ENCODE measurements at regions not wholly inside any gene's neighbourhood (a gene's known extent, or its start where the extent isn't known, plus 50 kb on each side); places are given as distances from the start of the nearest gene placed in this dataset.
"Not testable (repeated sequence)": the region's sequence is repeated elsewhere in the genome, so short reads cannot be mapped to it uniquely, and the experiment has no call there.

- in situ Hi-C loops (cut with MboI) = no loop called here
- H3K27me3 ChIP-seq (replicated peaks; ENCODE audit: insufficient read depth) = no peaks in the 10 kb centered on the region
- no peak for TF ChIP-seq EZH2 (IDR thresholded peaks at IDR 0.05; ENCODE audit: insufficient read depth, poor library complexity, severe bottlenecking)
- no peak for TF ChIP-seq EZH2phosphoT487 (IDR thresholded peaks at IDR 0.05; ENCODE audit: insufficient read depth, low read depth)
- no peak overlapping the region for H3K9ac ChIP-seq
- no peaks in the 10 kb centered on the region for H3K9me2 ChIP-seq (ENCODE audit: insufficient read depth)
- no peak overlapping the region for H3K27ac ChIP-seq
- WGBS, 2 experiments (ENCODE audit: low coverage in 1 of 2, low lambda C conversion rate in 2 of 2, missing lambda C conversion rate in 2 of 2) = 35 to 37% methylated on average over 18 to 19 of the region's 19 CpGs
- no peaks in the 10 kb centered on the region for H3K9me3 ChIP-seq (ENCODE audit: low read depth)
- no peaks in the 10 kb centered on the region for H3K36me3 ChIP-seq (ENCODE audit: low read depth)
- no peak for DNase-seq
- no peaks in the 10 kb centered on the region for H3F3A ChIP-seq (ENCODE audit: insufficient read depth)
- no peak overlapping the region for H3K4me2 ChIP-seq (ENCODE audit: unreplicated experiment)
- H2AFZ ChIP-seq = no peak overlapping the region
- no peaks in the 10 kb centered on the region for H4K20me1 ChIP-seq (ENCODE audit: insufficient read depth)
- H3K4me3 ChIP-seq = no peak overlapping the region
- no peaks in the 10 kb centered on the region for H3K4me1 ChIP-seq (ENCODE audit: insufficient read depth)
- no peaks in the 10 kb centered on the region for H3K79me2 ChIP-seq (ENCODE audit: insufficient read depth)
Observed at GRCh38 chr15:93358166-93359059, 269.4 kb upstream of the RGMA start.

GRCh38 chr15:93348711-93349545 is 259.9 kb upstream of the RGMA start:
- Histone ChIP-seq H3K79me2 (ENCODE audit: insufficient read depth) (no peaks in the 10 kb centered on the region), H2AFZ (no peak overlapping the region), H3K9me3 (ENCODE audit: low read depth) (no peaks in the 10 kb centered on the region), H3K9ac (no peak overlapping the region), H3K27ac (no peak overlapping the region), H3K4me3 (no peak overlapping the region), H3K4me1 (ENCODE audit: insufficient read depth) (no peaks in the 10 kb centered on the region), H3K27me3 (replicated peaks; ENCODE audit: insufficient read depth) (no peaks in the 10 kb centered on the region), H3F3A (ENCODE audit: insufficient read depth) (no peaks in the 10 kb centered on the region), H3K4me2 (ENCODE audit: unreplicated experiment) (no peak overlapping the region), H3K9me2 (ENCODE audit: insufficient read depth) (no peaks in the 10 kb centered on the region), H4K20me1 (ENCODE audit: insufficient read depth) (no peaks in the 10 kb centered on the region), H3K36me3 (ENCODE audit: low read depth) (no peaks in the 10 kb centered on the region)
- in situ Hi-C loops (cut with MboI) = no loop called here
- DNase-seq = no peak
- TF ChIP-seq EZH2phosphoT487 (IDR thresholded peaks at IDR 0.05; ENCODE audit: insufficient read depth, low read depth) = no peak
- no peak for TF ChIP-seq EZH2 (IDR thresholded peaks at IDR 0.05; ENCODE audit: insufficient read depth, poor library complexity, severe bottlenecking)
- 27 to 34% methylated on average over 7 of the region's 7 CpGs for WGBS, 2 experiments (ENCODE audit: low coverage in 1 of 2, low lambda C conversion rate in 2 of 2, missing lambda C conversion rate in 2 of 2)

- in situ Hi-C loops (cut with MboI) = no loop called here
- H3K4me3 ChIP-seq = no peak overlapping the region
- WGBS, 2 experiments (ENCODE audit: low coverage in 1 of 2, low lambda C conversion rate in 2 of 2, missing lambda C conversion rate in 2 of 2) = 0 to 4% methylated on average over 1 of the region's 1 CpG
- TF ChIP-seq EZH2phosphoT487 (IDR thresholded peaks at IDR 0.05; ENCODE audit: insufficient read depth, low read depth) (no peak), EZH2 (IDR thresholded peaks at IDR 0.05; ENCODE audit: insufficient read depth, poor library complexity, severe bottlenecking) (no peak)
- no peak for DNase-seq
- no peaks in the 10 kb centered on the region for H3K36me3 ChIP-seq (ENCODE audit: low read depth)
- no peaks in the 10 kb centered on the region for H3K27me3 ChIP-seq (replicated peaks; ENCODE audit: insufficient read depth)
- no peak overlapping the region for H3K27ac ChIP-seq
- H4K20me1 ChIP-seq (ENCODE audit: insufficient read depth) = no peaks in the 10 kb centered on the region
- H3K79me2 ChIP-seq (ENCODE audit: insufficient read depth) = no peaks in the 10 kb centered on the region
- H2AFZ ChIP-seq = no peak overlapping the region
- no peaks in the 10 kb centered on the region for H3K4me1 ChIP-seq (ENCODE audit: insufficient read depth)
- H3K4me2 ChIP-seq (ENCODE audit: unreplicated experiment) = no peak overlapping the region
- no peaks in the 10 kb centered on the region for H3K9me3 ChIP-seq (ENCODE audit: low read depth)
- H3K9ac ChIP-seq = no peak overlapping the region
- no peaks in the 10 kb centered on the region for H3F3A ChIP-seq (ENCODE audit: insufficient read depth)
- no peaks in the 10 kb centered on the region for H3K9me2 ChIP-seq (ENCODE audit: insufficient read depth)
Observed at GRCh38 chr15:93347986-93348385, 259.0 kb upstream of the RGMA start.

- H3K27me3 ChIP-seq (replicated peaks; ENCODE audit: insufficient read depth) = no peaks in the 10 kb centered on the region
- WGBS, 2 experiments (ENCODE audit: low coverage in 1 of 2, low lambda C conversion rate in 2 of 2, missing lambda C conversion rate in 2 of 2) = 19 to 21% methylated on average over 6 of the region's 6 CpGs
- H3F3A ChIP-seq (ENCODE audit: insufficient read depth) = no peaks in the 10 kb centered on the region
- no peaks in the 10 kb centered on the region for H3K79me2 ChIP-seq (ENCODE audit: insufficient read depth)
- H3K9ac ChIP-seq = no peak overlapping the region
- no peak for DNase-seq
- H3K36me3 ChIP-seq (ENCODE audit: low read depth) = no peaks in the 10 kb centered on the region
- no peaks in the 10 kb centered on the region for H3K4me1 ChIP-seq (ENCODE audit: insufficient read depth)
- no peak overlapping the region for H3K4me2 ChIP-seq (ENCODE audit: unreplicated experiment)
- no peak overlapping the region for H3K27ac ChIP-seq
- H2AFZ ChIP-seq = no peak overlapping the region
- no peaks in the 10 kb centered on the region for H3K9me2 ChIP-seq (ENCODE audit: insufficient read depth)
- TF ChIP-seq EZH2 (IDR thresholded peaks at IDR 0.05; ENCODE audit: insufficient read depth, poor library complexity, severe bottlenecking) = no peak
- TF ChIP-seq EZH2phosphoT487 (IDR thresholded peaks at IDR 0.05; ENCODE audit: insufficient read depth, low read depth) = no peak
- H3K9me3 ChIP-seq (ENCODE audit: low read depth) = no peaks in the 10 kb centered on the region
- H3K4me3 ChIP-seq = no peak overlapping the region
- in situ Hi-C loops (cut with MboI) = no loop called here
- no peaks in the 10 kb centered on the region for H4K20me1 ChIP-seq (ENCODE audit: insufficient read depth)
Observed at GRCh38 chr15:93345981-93346380, 257.0 kb upstream of the RGMA start.

- DNase-seq; H3K9ac ChIP-seq; H3K4me3 ChIP-seq; H2AFZ ChIP-seq; H3K79me2 ChIP-seq (ENCODE audit: insufficient read depth); H3K9me2 ChIP-seq (ENCODE audit: insufficient read depth); H3K4me2 ChIP-seq (ENCODE audit: unreplicated experiment); H3F3A ChIP-seq (ENCODE audit: insufficient read depth); H3K36me3 ChIP-seq (ENCODE audit: low read depth); H3K4me1 ChIP-seq (ENCODE audit: insufficient read depth); H4K20me1 ChIP-seq (ENCODE audit: insufficient read depth); H3K27ac ChIP-seq; H3K9me3 ChIP-seq (ENCODE audit: low read depth); in situ Hi-C loops (cut with MboI); H3K27me3 ChIP-seq (replicated peaks; ENCODE audit: insufficient read depth): not testable (repeated sequence)
- 44 to 60% methylated on average over 5 of the region's 5 CpGs for WGBS, 2 experiments (ENCODE audit: low coverage in 1 of 2, low lambda C conversion rate in 2 of 2, missing lambda C conversion rate in 2 of 2)
Observed at GRCh38 chr15:93343402-93343801, 254.4 kb upstream of the RGMA start.
